ENCODE measurements at regions not wholly inside any gene's neighbourhood (a gene's known extent, or its start where the extent isn't known, plus 50 kb on each side); places are given as distances from the start of the nearest gene placed in this dataset.

GRCh38 chr4:177921715-177922114 lies 479.5 kb upstream of the AGA start:
- H3K79me2 ChIP-seq (ENCODE audit: insufficient read depth, low read length): no peaks in the 10 kb centered on the region
- no peaks in the 10 kb centered on the region for H3K36me3 ChIP-seq (ENCODE audit: insufficient read depth, low read length)
- no peak overlapping the region for H3K9ac ChIP-seq (ENCODE audit: low read length)
- H3K27me3 ChIP-seq (ENCODE audit: insufficient read depth, low read length): no peaks in the 10 kb centered on the region
- H2AFZ ChIP-seq (ENCODE audit: low read depth, low read length): no peak overlapping the region
- H3K4me2 ChIP-seq (ENCODE audit: low read length): no peak overlapping the region
- Mint-ChIP-seq H3K9me3 (ENCODE audit: unreplicated experiment) (peaks cover 8% of the 10 kb centered on the region), H3K27ac (ENCODE audit: unreplicated experiment) (no peak overlapping the region), H3K4me3 (ENCODE audit: unreplicated experiment) (no peak overlapping the region), H3K36me3 (ENCODE audit: low read depth, unreplicated experiment) (no peaks in the 10 kb centered on the region), H3K27me3 (ENCODE audit: low read depth, unreplicated experiment) (no peaks in the 10 kb centered on the region), H3K4me1 (ENCODE audit: low read depth, unreplicated experiment) (no peaks in the 10 kb centered on the region)
- FAIRE-seq (no peak), DNase-seq (ENCODE audit: low read depth) (no peak)
- H3K4me1 ChIP-seq (ENCODE audit: insufficient read depth, low read length): no peaks in the 10 kb centered on the region
- H4K20me1 ChIP-seq (ENCODE audit: insufficient read depth, low read length): no peaks in the 10 kb centered on the region
- no peak for TF ChIP-seq CTCF (IDR thresholded peaks at IDR 0.05; ENCODE audit: insufficient read depth, low read depth, low read length)
- no peak for TF ChIP-seq EZH2 (IDR thresholded peaks at IDR 0.05; ENCODE audit: insufficient read depth, low read length)
- no peak overlapping the region for H3K4me3 ChIP-seq (ENCODE audit: insufficient read depth, low read depth, low read length)
- no peaks in the 10 kb centered on the region for H3K9me3 ChIP-seq (ENCODE audit: insufficient read depth, low read depth, low read length)
- no peak overlapping the region for H3K27ac ChIP-seq (ENCODE audit: low read depth, low read length)

GRCh38 chr4:177923888-177924287 lies 481.7 kb upstream of the AGA start:
- no peaks in the 10 kb centered on the region for H3K36me3 Mint-ChIP-seq (ENCODE audit: low read depth, unreplicated experiment)
- H3K79me2 ChIP-seq (ENCODE audit: insufficient read depth, low read length): no peaks in the 10 kb centered on the region
- H3K9me3 Mint-ChIP-seq (ENCODE audit: unreplicated experiment): peaks cover 4% of the 10 kb centered on the region
- FAIRE-seq (no peak), DNase-seq (ENCODE audit: low read depth) (no peak)
- no peak overlapping the region for H3K27ac ChIP-seq (ENCODE audit: low read depth, low read length)
- no peak overlapping the region for H3K27ac Mint-ChIP-seq (ENCODE audit: unreplicated experiment)
- H3K4me3 ChIP-seq (ENCODE audit: insufficient read depth, low read depth, low read length): no peak overlapping the region
- H3K9ac ChIP-seq (ENCODE audit: low read length): no peak overlapping the region
- no peaks in the 10 kb centered on the region for H3K9me3 ChIP-seq (ENCODE audit: insufficient read depth, low read depth, low read length)
- H3K4me2 ChIP-seq (ENCODE audit: low read length): no peak overlapping the region
- no peaks in the 10 kb centered on the region for H3K36me3 ChIP-seq (ENCODE audit: insufficient read depth, low read length)
- no peaks in the 10 kb centered on the region for H3K27me3 ChIP-seq (ENCODE audit: insufficient read depth, low read length)
- H4K20me1 ChIP-seq (ENCODE audit: insufficient read depth, low read length): no peaks in the 10 kb centered on the region
- no peak overlapping the region for H3K4me3 Mint-ChIP-seq (ENCODE audit: unreplicated experiment)
- no peaks in the 10 kb centered on the region for H3K4me1 ChIP-seq (ENCODE audit: insufficient read depth, low read length)
- H3K27me3 Mint-ChIP-seq (ENCODE audit: low read depth, unreplicated experiment): no peaks in the 10 kb centered on the region
- H3K4me1 Mint-ChIP-seq (ENCODE audit: low read depth, unreplicated experiment): no peaks in the 10 kb centered on the region
- TF ChIP-seq CTCF (IDR thresholded peaks at IDR 0.05; ENCODE audit: insufficient read depth, low read depth, low read length): no peak
- H2AFZ ChIP-seq (ENCODE audit: low read depth, low read length): no peak overlapping the region

GRCh38 chr4:177937041-177937440 lies 494.8 kb upstream of the AGA start:
- Mint-ChIP-seq H3K27me3 (ENCODE audit: low read depth, unreplicated experiment) (no peaks in the 10 kb centered on the region), H3K4me1 (ENCODE audit: low read depth, unreplicated experiment) (no peaks in the 10 kb centered on the region), H3K27ac (ENCODE audit: unreplicated experiment) (no peak overlapping the region), H3K4me3 (ENCODE audit: unreplicated experiment) (no peak overlapping the region), H3K9me3 (ENCODE audit: unreplicated experiment) (no peaks in the 10 kb centered on the region), H3K36me3 (ENCODE audit: low read depth, unreplicated experiment) (no peaks in the 10 kb centered on the region)
- Histone ChIP-seq H3K4me3 (ENCODE audit: insufficient read depth, low read depth, low read length) (no peak overlapping the region), H3K27me3 (ENCODE audit: insufficient read depth, low read length) (no peaks in the 10 kb centered on the region), H4K20me1 (ENCODE audit: insufficient read depth, low read length) (no peaks in the 10 kb centered on the region), H3K9me3 (ENCODE audit: insufficient read depth, low read depth, low read length) (peaks cover 4% of the 10 kb centered on the region), H3K4me1 (ENCODE audit: insufficient read depth, low read length) (no peaks in the 10 kb centered on the region), H3K9ac (ENCODE audit: low read length) (no peak overlapping the region), H3K27ac (ENCODE audit: low read depth, low read length) (no peak overlapping the region), H3K36me3 (ENCODE audit: insufficient read depth, low read length) (no peaks in the 10 kb centered on the region), H2AFZ (ENCODE audit: low read depth, low read length) (no peak overlapping the region), H3K4me2 (ENCODE audit: low read length) (no peak overlapping the region), H3K79me2 (ENCODE audit: insufficient read depth, low read length) (no peaks in the 10 kb centered on the region)
- FAIRE-seq (no peak), DNase-seq (ENCODE audit: low read depth) (no peak)
- TF ChIP-seq CTCF (IDR thresholded peaks at IDR 0.05; ENCODE audit: insufficient read depth, low read depth, low read length): no peak
- no peak for TF ChIP-seq EZH2 (IDR thresholded peaks at IDR 0.05; ENCODE audit: insufficient read depth, low read length)
